ENCODE measurements at regions not wholly inside any gene's neighbourhood (a gene's known extent, or its start where the extent isn't known, plus 50 kb on each side); places are given as distances from the start of the nearest gene placed in this dataset.

- TF ChIP-seq SPI1 (IDR thresholded peaks at IDR 0.05; ENCODE audit: low read depth, low read length) (no peak), POLR2AphosphoS5 (IDR thresholded peaks at IDR 0.05; ENCODE audit: low read depth, low read length) (no peak), POLR2A (IDR thresholded peaks at IDR 0.05; ENCODE audit: low read depth, low read length) (no peak), TAF1 (IDR thresholded peaks at IDR 0.05; ENCODE audit: low read depth, low read length) (no peak)
Observed at GRCh38 chr5:84821924-84822323, 437.2 kb upstream of the EDIL3 start.
